HG03097 (cell line): ENCODE measurements at regions not wholly inside any gene's neighbourhood (a gene's known extent, or its start where the extent isn't known, plus 50 kb on each side); places are given as distances from the start of the nearest gene placed in this dataset.
"Not testable (repeated sequence)": the region's sequence is repeated elsewhere in the genome, so short reads cannot be mapped to it uniquely, and the experiment has no call there.

ENCODE experiments used
- ATAC-seq: cut with Tn5 transposase; IDR thresholded peaks from one replicate; pipeline ENCODE4 v1.9.1; 2021; ENCODE audit not compliant: unreplicated experiment, low FRiP score

GRCh38 chr13:73549717-73550116, 490.9 kb downstream of the KLF5 start:
- no peak for ATAC-seq

GRCh38 chr13:73548449-73548848, 489.6 kb downstream of the KLF5 start:
- ATAC-seq, result no peak

DNA sequence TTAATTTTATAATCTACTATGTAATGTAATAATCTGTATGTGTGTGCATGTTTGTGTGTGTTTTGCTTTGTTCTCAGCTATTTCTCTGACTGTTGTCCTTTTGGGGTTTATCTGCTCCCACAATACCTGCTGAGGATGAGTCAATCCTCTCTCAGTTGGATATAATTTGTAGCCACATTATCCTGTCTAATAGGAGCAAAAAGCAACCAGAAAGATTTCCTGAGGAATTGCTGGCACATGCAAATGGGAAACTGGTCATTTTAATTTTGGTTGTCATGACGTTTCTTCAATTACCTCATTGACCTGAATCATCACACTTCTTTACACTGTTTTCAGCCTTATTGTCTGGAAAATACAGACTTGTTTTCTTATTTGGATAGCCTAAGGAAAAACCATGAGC, 488.4 kb downstream of the KLF5 start:
- no peak for ATAC-seq

- no peak for ATAC-seq
These were observed 485.4 kb downstream of the KLF5 start for GRCh38 chr13:73544175-73544574.

GRCh38 chr13:73542446-73542845, 483.6 kb downstream of the KLF5 start:
- no peak for ATAC-seq

- ATAC-seq, result no peak
These were observed 478.1 kb downstream of the KLF5 start for GRCh38 chr13:73536865-73537264.

DNA sequence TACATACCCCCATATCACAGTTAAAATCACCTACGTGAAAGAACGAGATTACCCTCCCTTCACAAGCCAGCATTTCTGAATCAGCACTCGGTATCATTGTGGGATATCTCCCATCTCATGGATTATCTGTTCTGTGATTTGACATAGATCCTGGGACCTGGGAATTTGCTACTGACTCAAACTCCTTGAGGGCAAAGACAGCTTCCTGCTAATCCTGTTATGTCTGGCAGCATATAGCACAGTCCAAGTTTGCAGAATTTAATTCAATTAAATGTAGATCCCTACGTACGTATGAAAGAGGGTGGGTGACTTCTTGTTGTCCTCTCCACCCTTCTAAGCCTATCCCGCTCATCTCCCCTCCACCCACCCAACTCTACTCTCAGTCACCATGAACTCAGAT, 476.5 kb downstream of the KLF5 start:
- ATAC-seq, result no peak

- no peak for ATAC-seq
These were observed 474.2 kb downstream of the KLF5 start for GRCh38 chr13:73532987-73533510.

DNA sequence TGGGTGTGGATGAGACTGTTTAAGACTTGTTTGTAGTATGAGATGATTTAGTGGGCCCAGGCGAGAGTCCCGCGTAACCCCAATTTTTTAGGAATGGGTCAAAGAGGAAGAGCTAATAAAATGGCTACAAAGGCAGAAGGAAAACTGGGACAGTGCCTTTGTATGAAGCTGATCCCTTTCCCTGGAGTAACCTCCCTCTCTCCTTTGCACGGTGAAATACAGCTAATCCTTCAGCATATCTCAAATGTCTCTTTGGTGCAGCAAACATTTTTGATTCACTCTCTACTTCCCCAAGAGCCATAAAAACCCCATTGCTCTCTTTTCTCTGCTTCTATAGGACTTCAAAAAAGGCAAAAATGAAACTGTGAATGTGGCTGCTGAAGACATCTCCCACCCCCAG, 473.8 kb downstream of the KLF5 start:
- ATAC-seq, result no peak

GRCh38 chr13:73531014-73531413, 472.2 kb downstream of the KLF5 start:
- ATAC-seq, result no peak

DNA sequence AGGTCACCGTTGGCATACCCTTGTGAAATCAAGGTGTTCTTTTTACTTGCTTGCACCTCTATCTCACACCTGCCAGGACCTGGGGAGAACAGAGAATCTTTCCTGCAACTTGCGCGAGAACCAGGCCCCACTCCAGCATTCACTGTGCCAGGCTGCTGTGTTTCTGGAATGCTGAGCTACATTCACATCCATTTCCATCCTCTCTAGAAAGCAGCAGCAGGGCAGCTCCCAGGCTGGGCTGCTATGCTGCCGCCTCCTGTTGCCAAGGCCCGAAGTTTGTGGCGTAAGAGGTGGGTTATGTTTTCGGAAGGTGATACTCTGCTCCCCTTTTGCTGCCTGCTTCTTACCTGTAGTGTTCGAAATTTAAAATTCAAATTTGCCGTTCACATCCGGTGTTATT, 464.1 kb downstream of the KLF5 start:
- no peak for ATAC-seq

GRCh38 chr13:73521985-73522524, 463.2 kb downstream of the KLF5 start:
- ATAC-seq, result no peak

- ATAC-seq, result no peak
These were observed 462.5 kb downstream of the KLF5 start for GRCh38 chr13:73521290-73521624.

GRCh38 chr13:73520566-73521289, 461.9 kb downstream of the KLF5 start:
- ATAC-seq, result no peak

- ATAC-seq, result not testable (repeated sequence)
These were observed 461.3 kb downstream of the KLF5 start for GRCh38 chr13:73520135-73520534.

DNA sequence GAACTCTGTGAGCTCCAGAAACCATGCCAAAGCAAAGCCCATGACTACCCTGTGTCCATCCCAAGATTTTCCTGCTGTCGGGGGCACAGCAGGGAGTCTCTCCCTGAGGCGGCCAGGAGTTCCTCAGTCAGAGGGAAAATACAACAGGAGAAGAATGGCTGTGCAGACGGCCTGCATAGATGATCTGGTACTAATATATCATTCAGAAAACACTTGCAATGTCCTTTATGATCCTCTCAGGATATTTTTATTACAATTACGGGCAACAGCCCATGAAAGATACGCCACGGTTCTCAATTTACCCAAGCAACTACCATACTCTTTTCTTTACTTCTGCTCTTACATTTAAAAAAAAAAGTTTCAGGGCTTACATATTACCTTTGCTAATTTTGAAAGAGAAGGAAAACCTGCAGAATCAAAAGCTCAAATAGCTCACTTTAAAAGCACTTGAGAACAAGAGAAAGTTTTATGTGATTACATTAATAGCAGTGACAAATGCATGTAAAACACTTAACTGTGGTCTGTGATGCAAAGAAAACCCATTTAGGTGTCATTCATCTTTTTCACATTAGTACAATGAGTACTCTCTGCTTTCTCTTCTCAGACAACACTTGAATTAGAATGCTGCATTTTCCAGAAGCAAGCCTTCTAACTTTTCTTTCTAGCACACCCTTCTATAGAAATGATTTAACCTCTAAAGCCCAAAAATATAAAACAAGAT, 460.8 kb downstream of the KLF5 start:
- no peak for ATAC-seq

- no peak for ATAC-seq
These were observed 459.0 kb downstream of the KLF5 start for GRCh38 chr13:73517766-73518165.

GRCh38 chr13:73516731-73517130, 457.9 kb downstream of the KLF5 start:
- no peak for ATAC-seq

DNA sequence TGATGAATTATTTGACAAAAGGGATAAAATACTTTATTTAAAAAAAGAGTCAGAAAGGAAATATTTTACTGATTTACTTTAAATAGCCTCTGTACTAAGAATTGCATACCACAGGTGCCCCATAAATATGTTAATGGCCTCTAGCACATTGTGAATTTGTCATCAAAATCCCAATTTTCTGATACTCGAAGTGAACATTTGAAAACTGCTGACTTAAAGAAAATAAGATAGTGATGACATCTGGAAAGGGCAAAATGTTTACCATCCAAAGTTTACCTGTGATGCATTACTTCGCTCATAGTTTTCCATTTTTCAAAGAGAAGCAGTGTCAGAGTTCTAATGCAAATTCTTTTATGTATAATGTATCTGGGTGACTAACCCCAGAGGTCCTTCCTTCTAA, 455.4 kb downstream of the KLF5 start:
- no peak for ATAC-seq

- ATAC-seq, result no peak
These were observed 454.9 kb downstream of the KLF5 start for GRCh38 chr13:73513751-73514150.

- ATAC-seq, result no peak
These were observed 450.0 kb downstream of the KLF5 start for GRCh38 chr13:73508841-73509240.

DNA sequence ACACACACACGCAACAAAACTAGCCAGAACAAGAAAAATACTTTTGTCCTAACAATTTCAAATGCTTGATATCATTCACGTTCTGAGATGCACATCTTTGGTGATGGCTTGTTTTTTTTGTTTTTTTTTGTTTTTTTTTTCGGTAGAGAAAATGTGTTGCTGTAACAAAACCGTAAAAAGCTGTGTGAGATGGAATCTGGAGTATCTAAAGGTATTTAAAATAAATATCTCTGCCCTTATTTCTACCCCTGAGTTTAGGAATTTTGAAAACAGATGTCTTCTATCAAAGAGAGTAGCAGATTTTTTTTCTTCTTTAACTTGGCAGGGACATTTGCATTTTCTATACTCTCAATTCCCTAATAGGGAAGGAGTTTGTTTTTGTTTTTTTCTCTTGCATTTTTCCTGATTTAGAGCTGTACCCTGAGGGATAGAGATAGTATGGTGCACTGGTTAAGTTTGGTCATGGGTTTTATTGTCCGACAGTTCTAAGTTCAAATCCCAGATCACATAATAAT, 446.6 kb downstream of the KLF5 start:
- no peak for ATAC-seq
